DOHH2 (cell line): ENCODE measurements at regions not wholly inside any gene's neighbourhood (a gene's known extent, or its start where the extent isn't known, plus 50 kb on each side); places are given as distances from the start of the nearest gene placed in this dataset.
"Not testable (repeated sequence)": the region's sequence is repeated elsewhere in the genome, so short reads cannot be mapped to it uniquely, and the experiment has no call there.

Experiments used
- EZH2phosphoT487 ChIP-seq: fragments of 200-600 bp; sonication (generic); IDR thresholded peaks from 2 replicates; pipeline ENCODE4 v1.6.1; 2017; ENCODE audit warnings: borderline replicate concordance, mild to moderate bottlenecking, antibody characterized with exemption, low read length, moderate library complexity, mixed read lengths
- TF ChIP-seq, protein P1 (sequence below): fragments of 200-600 bp; sonication (generic); IDR thresholded peaks from one replicate; pipeline ENCODE4 v1.5.1; 2014; ENCODE audit warnings: antibody characterized with exemption, mild to moderate bottlenecking, low read depth, low read length; ENCODE audit not compliant: poor library complexity, severe bottlenecking

DNA sequence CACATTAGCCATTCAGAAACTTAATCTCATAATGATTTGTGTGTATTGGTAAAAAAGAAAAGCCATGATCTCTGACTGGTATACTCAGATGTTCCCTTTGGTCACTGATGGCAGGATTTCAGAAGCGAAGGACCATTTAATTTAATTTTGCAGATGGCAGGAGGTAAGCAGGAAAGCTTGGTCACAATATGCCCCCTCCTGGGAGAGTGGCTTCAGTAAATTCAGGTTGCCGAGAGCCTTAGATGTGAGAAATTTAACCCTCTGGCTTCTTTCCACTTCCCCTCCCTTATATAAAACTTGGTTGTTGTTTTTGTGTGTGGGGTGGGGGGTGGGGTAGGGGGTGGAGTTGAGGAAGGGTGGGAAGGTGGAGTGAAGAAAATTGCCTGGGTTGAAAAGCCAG lies 72.8 kb downstream of the SRGAP2 start:
- TF ChIP-seq, protein P1, sequence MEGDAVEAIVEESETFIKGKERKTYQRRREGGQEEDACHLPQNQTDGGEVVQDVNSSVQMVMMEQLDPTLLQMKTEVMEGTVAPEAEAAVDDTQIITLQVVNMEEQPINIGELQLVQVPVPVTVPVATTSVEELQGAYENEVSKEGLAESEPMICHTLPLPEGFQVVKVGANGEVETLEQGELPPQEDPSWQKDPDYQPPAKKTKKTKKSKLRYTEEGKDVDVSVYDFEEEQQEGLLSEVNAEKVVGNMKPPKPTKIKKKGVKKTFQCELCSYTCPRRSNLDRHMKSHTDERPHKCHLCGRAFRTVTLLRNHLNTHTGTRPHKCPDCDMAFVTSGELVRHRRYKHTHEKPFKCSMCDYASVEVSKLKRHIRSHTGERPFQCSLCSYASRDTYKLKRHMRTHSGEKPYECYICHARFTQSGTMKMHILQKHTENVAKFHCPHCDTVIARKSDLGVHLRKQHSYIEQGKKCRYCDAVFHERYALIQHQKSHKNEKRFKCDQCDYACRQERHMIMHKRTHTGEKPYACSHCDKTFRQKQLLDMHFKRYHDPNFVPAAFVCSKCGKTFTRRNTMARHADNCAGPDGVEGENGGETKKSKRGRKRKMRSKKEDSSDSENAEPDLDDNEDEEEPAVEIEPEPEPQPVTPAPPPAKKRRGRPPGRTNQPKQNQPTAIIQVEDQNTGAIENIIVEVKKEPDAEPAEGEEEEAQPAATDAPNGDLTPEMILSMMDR: not testable (repeated sequence)
- TF ChIP-seq EZH2phosphoT487: not testable (repeated sequence)
